Stimulated activated naive CD4-positive, alpha-beta T cell (primary cell): ENCODE measurements at regions not wholly inside any gene's neighbourhood (a gene's known extent, or its start where the extent isn't known, plus 50 kb on each side); places are given as distances from the start of the nearest gene placed in this dataset.
A peak's percentile ranks its signal among the peaks of the same experiment; 100 is the strongest.

Experiments
- DNase-seq, 6 experiments: peaks; one replicate each; lab custom pipeline; 2025; lab: John Stamatoyannopoulos, UW

- no peak for DNase-seq
These were observed 139.2 kb downstream of the LINC00632 start for GRCh38 chrX:140848800-140849199.

- DNase-seq = no peak
These were observed 141.7 kb upstream of the SPANXB1 start for GRCh38 chrX:140860718-140861117.

- DNase-seq = no peak
These were observed 135.9 kb upstream of the SPANXB1 start for GRCh38 chrX:140866446-140866845.

GRCh38 chrX:140912606-140913005, 89.8 kb upstream of the SPANXB1 start:
- no peak for DNase-seq

- DNase-seq = no peak
These were observed 88.4 kb upstream of the SPANXB1 start for GRCh38 chrX:140913802-140914501.

- no peak for DNase-seq
These were observed 85.5 kb upstream of the SPANXB1 start for GRCh38 chrX:140916872-140917271.

- DNase-seq = no peak
These were observed 84.9 kb upstream of the SPANXB1 start for GRCh38 chrX:140917354-140918115.

GRCh38 chrX:140918398-140919038, 83.9 kb upstream of the SPANXB1 start:
- peak in 4 of 6 experiments; percentile 16 to 44 (median 24) for DNase-seq

GRCh38 chrX:140920416-140920815, 82.0 kb upstream of the SPANXB1 start:
- no peak for DNase-seq

- DNase-seq = no peak
These were observed 79.3 kb upstream of the SPANXB1 start for GRCh38 chrX:140923118-140923517.

- no peak for DNase-seq
These were observed 73.7 kb upstream of the SPANXB1 start for GRCh38 chrX:140928739-140929138.

- no peak for DNase-seq
These were observed 69.4 kb upstream of the SPANXB1 start for GRCh38 chrX:140933016-140933415.

- DNase-seq = no peak
These were observed 68.3 kb upstream of the SPANXB1 start for GRCh38 chrX:140933874-140934655.

- DNase-seq = no peak
These were observed 58.9 kb upstream of the SPANXB1 start for GRCh38 chrX:140943513-140943912.

- no peak for DNase-seq
These were observed 57.7 kb upstream of the SPANXB1 start for GRCh38 chrX:140944710-140945109.

GRCh38 chrX:140948827-140949226, 53.6 kb upstream of the SPANXB1 start:
- DNase-seq = no peak

- DNase-seq = no peak
These were observed 53.2 kb upstream of the SPANXB1 start for GRCh38 chrX:140949233-140949632.
